ENCODE measurements at regions not wholly inside any gene's neighbourhood (a gene's known extent, or its start where the extent isn't known, plus 50 kb on each side); places are given as distances from the start of the nearest gene placed in this dataset.
"Not testable (repeated sequence)": the region's sequence is repeated elsewhere in the genome, so short reads cannot be mapped to it uniquely, and the experiment has no call there.

- Histone ChIP-seq H3K9me3 (ENCODE audit: control insufficient read depth, low read length) (no peaks in the 10 kb centered on the region), H3K9ac (no peak overlapping the region), H2AFZ (no peak overlapping the region), H3K27me3 (ENCODE audit: control insufficient read depth, insufficient read depth, low read length) (no peaks in the 10 kb centered on the region), H3K4me2 (ENCODE audit: low read length) (no peak overlapping the region), H3K79me2 (no peaks in the 10 kb centered on the region), H3K4me3 (ENCODE audit: low read depth, low read length) (no peak overlapping the region), H3K36me3 (ENCODE audit: control insufficient read depth, insufficient read depth, low read length) (no peaks in the 10 kb centered on the region), H3K27ac (no peak overlapping the region), H3K4me1 (no peaks in the 10 kb centered on the region)
- TF ChIP-seq CTCF (IDR thresholded peaks at IDR 0.05), result no peak
These were observed 89.6 kb upstream of the BASP1 start for GRCh38 chr5:17127743-17128231.

- Histone ChIP-seq H3K27me3 (ENCODE audit: control insufficient read depth, insufficient read depth, low read length) (no peaks in the 10 kb centered on the region), H3K4me2 (ENCODE audit: low read length) (no peak overlapping the region), H2AFZ (no peak overlapping the region), H3K4me3 (ENCODE audit: low read depth, low read length) (no peak overlapping the region), H3K27ac (no peak overlapping the region), H3K79me2 (no peaks in the 10 kb centered on the region), H3K4me1 (no peaks in the 10 kb centered on the region), H3K9me3 (ENCODE audit: control insufficient read depth, low read length) (no peaks in the 10 kb centered on the region), H3K9ac (no peak overlapping the region), H3K36me3 (ENCODE audit: control insufficient read depth, insufficient read depth, low read length) (no peaks in the 10 kb centered on the region)
- no peak for TF ChIP-seq CTCF (IDR thresholded peaks at IDR 0.05)
These were observed 88.2 kb upstream of the BASP1 start for GRCh38 chr5:17129093-17129849.

- H3K36me3 ChIP-seq (ENCODE audit: control insufficient read depth, insufficient read depth, low read length); H2AFZ ChIP-seq; H3K27me3 ChIP-seq (ENCODE audit: control insufficient read depth, insufficient read depth, low read length); H3K4me2 ChIP-seq (ENCODE audit: low read length); H3K9ac ChIP-seq; H3K79me2 ChIP-seq; H3K9me3 ChIP-seq (ENCODE audit: control insufficient read depth, low read length); H3K4me3 ChIP-seq (ENCODE audit: low read depth, low read length); H3K4me1 ChIP-seq; H3K27ac ChIP-seq: not testable (repeated sequence)
These were observed 87.1 kb upstream of the BASP1 start for GRCh38 chr5:17130302-17130701.

GRCh38 chr5:17132444-17133083, 84.9 kb upstream of the BASP1 start:
- Histone ChIP-seq H2AFZ (no peak overlapping the region), H3K79me2 (no peaks in the 10 kb centered on the region), H3K27ac (no peak overlapping the region), H3K27me3 (ENCODE audit: control insufficient read depth, insufficient read depth, low read length) (no peaks in the 10 kb centered on the region), H3K4me3 (ENCODE audit: low read depth, low read length) (no peak overlapping the region), H3K9ac (no peak overlapping the region), H3K4me2 (ENCODE audit: low read length) (no peak overlapping the region), H3K36me3 (ENCODE audit: control insufficient read depth, insufficient read depth, low read length) (no peaks in the 10 kb centered on the region), H3K4me1 (no peaks in the 10 kb centered on the region), H3K9me3 (ENCODE audit: control insufficient read depth, low read length) (no peaks in the 10 kb centered on the region)
- TF ChIP-seq CTCF (IDR thresholded peaks at IDR 0.05), result peak; percentile 71

GRCh38 chr5:17135050-17135449, 82.4 kb upstream of the BASP1 start:
- Histone ChIP-seq H3K27ac (no peak overlapping the region), H2AFZ (no peak overlapping the region), H3K4me1 (no peaks in the 10 kb centered on the region), H3K4me3 (ENCODE audit: low read depth, low read length) (no peak overlapping the region), H3K79me2 (no peaks in the 10 kb centered on the region), H3K9me3 (ENCODE audit: control insufficient read depth, low read length) (no peaks in the 10 kb centered on the region), H3K9ac (no peak overlapping the region), H3K27me3 (ENCODE audit: control insufficient read depth, insufficient read depth, low read length) (no peaks in the 10 kb centered on the region), H3K36me3 (ENCODE audit: control insufficient read depth, insufficient read depth, low read length) (no peaks in the 10 kb centered on the region), H3K4me2 (ENCODE audit: low read length) (no peak overlapping the region)
- no peak for TF ChIP-seq CTCF (IDR thresholded peaks at IDR 0.05)

Data from parathyroid adenoma (tissue), 2 donors.